IPS-15b (cell line): ENCODE measurements at regions not wholly inside any gene's neighbourhood (a gene's known extent, or its start where the extent isn't known, plus 50 kb on each side); places are given as distances from the start of the nearest gene placed in this dataset.

Source experiments
- H3K27me3 ChIP-seq: one replicate; pipeline ENCODE4 v1.6.1; 2013; ENCODE audit warnings: low read length; ENCODE audit not compliant: control insufficient read depth, insufficient read depth
- H3K36me3 ChIP-seq: one replicate; pipeline ENCODE4 v1.6.1; 2013; ENCODE audit warnings: low read length; ENCODE audit not compliant: control insufficient read depth, insufficient read depth
- H3K4me1 ChIP-seq: one replicate; pipeline ENCODE4 v1.6.1; 2013; ENCODE audit warnings: mild to moderate bottlenecking, low read length; ENCODE audit not compliant: control insufficient read depth, insufficient read depth
- H3K4me3 ChIP-seq: one replicate; pipeline ENCODE4 v1.5.1; 2013; ENCODE audit warnings: low read depth, low read length
- H3K9ac ChIP-seq: one replicate; pipeline ENCODE4 v1.6.1; 2013; ENCODE audit warnings: low read depth, mild to moderate bottlenecking, low read length
- H3K9me3 ChIP-seq: one replicate; pipeline ENCODE4 v1.6.1; 2013; ENCODE audit warnings: mild to moderate bottlenecking, low read length; ENCODE audit not compliant: control insufficient read depth, insufficient read depth

- Histone ChIP-seq H3K27me3 (no peaks in the 10 kb centered on the region), H3K4me1 (peaks cover 7% of the 10 kb centered on the region), H3K4me3 (no peak overlapping the region), H3K9ac (no peak overlapping the region), H3K9me3 (no peaks in the 10 kb centered on the region), H3K36me3 (no peaks in the 10 kb centered on the region)
Observed at GRCh38 chr10:10644008-10644646, 373.5 kb upstream of the CELF2 start.

- Histone ChIP-seq H3K9me3 (no peaks in the 10 kb centered on the region), H3K27me3 (no peaks in the 10 kb centered on the region), H3K36me3 (no peaks in the 10 kb centered on the region), H3K4me1 (peaks cover 7% of the 10 kb centered on the region), H3K9ac (no peak overlapping the region), H3K4me3 (no peak overlapping the region)
Observed at GRCh38 chr10:10644676-10645385, 372.8 kb upstream of the CELF2 start.

GRCh38 chr10:10647331-10647730, 370.3 kb upstream of the CELF2 start:
- H3K36me3 ChIP-seq, result no peaks in the 10 kb centered on the region
- no peak overlapping the region for H3K4me3 ChIP-seq
- H3K9ac ChIP-seq, result no peak overlapping the region
- H3K9me3 ChIP-seq, result no peaks in the 10 kb centered on the region
- H3K4me1 ChIP-seq, result peaks cover 4% of the 10 kb centered on the region
- no peaks in the 10 kb centered on the region for H3K27me3 ChIP-seq

GRCh38 chr10:10657139-10657760, 360.4 kb upstream of the CELF2 start:
- no peaks in the 10 kb centered on the region for H3K36me3 ChIP-seq
- no peaks in the 10 kb centered on the region for H3K27me3 ChIP-seq
- H3K4me1 ChIP-seq, result no peaks in the 10 kb centered on the region
- no peak overlapping the region for H3K9ac ChIP-seq
- no peak overlapping the region for H3K4me3 ChIP-seq
- H3K9me3 ChIP-seq, result no peaks in the 10 kb centered on the region

- Histone ChIP-seq H3K9me3 (no peaks in the 10 kb centered on the region), H3K4me1 (no peaks in the 10 kb centered on the region), H3K27me3 (no peaks in the 10 kb centered on the region), H3K36me3 (no peaks in the 10 kb centered on the region), H3K9ac (no peak overlapping the region), H3K4me3 (no peak overlapping the region)
Observed at GRCh38 chr10:10658172-10658785, 359.4 kb upstream of the CELF2 start.

- Histone ChIP-seq H3K9ac (no peak overlapping the region), H3K4me3 (no peak overlapping the region), H3K9me3 (no peaks in the 10 kb centered on the region), H3K4me1 (no peaks in the 10 kb centered on the region), H3K27me3 (no peaks in the 10 kb centered on the region), H3K36me3 (no peaks in the 10 kb centered on the region)
Observed at GRCh38 chr10:10660054-10660453, 357.6 kb upstream of the CELF2 start.

- H3K27me3 ChIP-seq, result no peaks in the 10 kb centered on the region
- H3K9me3 ChIP-seq, result no peaks in the 10 kb centered on the region
- H3K4me3 ChIP-seq, result no peak overlapping the region
- H3K9ac ChIP-seq, result no peak overlapping the region
- H3K36me3 ChIP-seq, result no peaks in the 10 kb centered on the region
- no peaks in the 10 kb centered on the region for H3K4me1 ChIP-seq
Observed at GRCh38 chr10:10661176-10661575, 356.5 kb upstream of the CELF2 start.

- Histone ChIP-seq H3K4me1 (no peaks in the 10 kb centered on the region), H3K36me3 (no peaks in the 10 kb centered on the region), H3K9ac (no peak overlapping the region), H3K4me3 (no peak overlapping the region), H3K9me3 (no peaks in the 10 kb centered on the region), H3K27me3 (no peaks in the 10 kb centered on the region)
Observed at GRCh38 chr10:10662716-10663408, 354.8 kb upstream of the CELF2 start.

- Histone ChIP-seq H3K4me3 (no peak overlapping the region), H3K27me3 (no peaks in the 10 kb centered on the region)
Observed at GRCh38 chr10:10663622-10664021, 354.1 kb upstream of the CELF2 start.

GRCh38 chr10:10665750-10666149, 351.9 kb upstream of the CELF2 start:
- no peaks in the 10 kb centered on the region for H3K9me3 ChIP-seq
- H3K36me3 ChIP-seq, result no peaks in the 10 kb centered on the region
- no peaks in the 10 kb centered on the region for H3K4me1 ChIP-seq
- no peak overlapping the region for H3K9ac ChIP-seq
- H3K27me3 ChIP-seq, result no peaks in the 10 kb centered on the region
- H3K4me3 ChIP-seq, result no peak overlapping the region

More at GRCh38 chr10:10663622-10664021, 354.1 kb upstream of the CELF2 start:
- H3K9me3 ChIP-seq, result no peaks in the 10 kb centered on the region
- no peaks in the 10 kb centered on the region for H3K36me3 ChIP-seq
- H3K9ac ChIP-seq, result no peak overlapping the region
- no peaks in the 10 kb centered on the region for H3K4me1 ChIP-seq

GRCh38 chr10:10667466-10667865, 350.2 kb upstream of the CELF2 start:
- Histone ChIP-seq H3K9me3 (no peaks in the 10 kb centered on the region), H3K27me3 (no peaks in the 10 kb centered on the region), H3K9ac (no peak overlapping the region), H3K36me3 (no peaks in the 10 kb centered on the region), H3K4me3 (no peak overlapping the region), H3K4me1 (no peaks in the 10 kb centered on the region)
